ENCODE measurements at regions not wholly inside any gene's neighbourhood (a gene's known extent, or its start where the extent isn't known, plus 50 kb on each side); places are given as distances from the start of the nearest gene placed in this dataset.

- peak; percentile 24 for DNase-seq (ENCODE audit: low read depth)
These were observed 92.1 kb upstream of the IL12B start for GRCh38 chr5:159422361-159422760.

DNA sequence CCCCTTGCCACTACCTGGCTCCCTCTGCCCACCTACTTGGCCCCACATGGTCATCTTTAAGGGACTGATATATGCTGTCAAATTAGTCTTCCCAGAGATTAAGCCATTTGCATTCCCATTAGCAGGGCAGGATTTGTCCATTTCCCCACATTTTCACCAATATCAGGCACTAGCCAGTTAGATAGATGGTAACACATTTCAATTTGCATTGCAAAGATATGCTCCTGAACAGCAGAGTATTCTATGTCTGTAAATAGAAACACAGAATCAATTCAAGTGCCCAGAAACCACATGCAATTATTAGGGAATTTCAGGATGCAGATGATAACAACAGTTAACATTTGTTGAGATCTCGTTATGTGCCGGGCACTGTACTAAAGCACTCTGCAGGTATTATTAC, 92.6 kb upstream of the IL12B start:
- no peak for DNase-seq (ENCODE audit: low read depth)

- no peak for DNase-seq (ENCODE audit: low read depth)
These were observed 93.8 kb upstream of the IL12B start for GRCh38 chr5:159424123-159424522.

DNA sequence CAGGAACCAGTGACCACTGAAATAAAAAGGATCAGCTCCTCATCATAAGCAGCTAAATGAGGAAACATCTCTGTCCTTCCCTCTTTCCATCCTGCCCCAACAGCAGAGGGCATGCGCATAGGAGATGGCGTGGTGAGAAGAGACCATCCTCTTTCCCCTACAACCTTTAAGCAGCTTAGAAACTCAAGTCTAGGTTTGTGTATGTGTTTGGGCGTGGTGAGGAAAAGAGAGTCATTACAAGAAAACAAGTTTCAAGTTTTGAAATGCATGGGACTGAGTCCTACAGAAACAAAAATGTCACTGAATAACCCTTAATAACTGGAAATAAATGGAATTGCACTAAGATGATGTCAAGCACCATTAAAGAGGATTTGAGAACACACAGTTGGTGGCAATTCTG, 96.4 kb upstream of the IL12B start:
- no peak for DNase-seq (ENCODE audit: low read depth)

- no peak for DNase-seq (ENCODE audit: low read depth)
These were observed 97.1 kb upstream of the IL12B start for GRCh38 chr5:159427180-159428012.

- no peak for DNase-seq (ENCODE audit: low read depth)
These were observed 100.2 kb upstream of the IL12B start for GRCh38 chr5:159430361-159431012.

DNA sequence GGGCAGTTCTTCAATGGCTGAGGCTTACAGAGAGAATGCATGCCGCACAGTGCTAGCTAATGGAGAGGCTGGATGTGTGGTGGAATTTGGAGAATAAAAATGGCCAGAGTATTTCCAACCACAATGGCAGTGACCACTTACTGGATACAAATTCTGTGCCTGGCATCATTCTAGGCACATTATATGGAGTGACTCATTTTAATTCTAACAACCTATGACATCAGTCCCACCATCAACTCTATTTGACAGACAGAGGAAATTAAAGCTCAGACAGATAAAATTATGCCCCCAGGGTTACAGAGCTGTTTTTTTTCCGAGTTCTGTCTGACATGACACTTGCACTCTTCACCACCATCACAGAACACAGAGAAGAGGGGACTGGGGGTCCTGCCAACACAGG, 105.6 kb upstream of the IL12B start:
- no peak for DNase-seq (ENCODE audit: low read depth)

DNA sequence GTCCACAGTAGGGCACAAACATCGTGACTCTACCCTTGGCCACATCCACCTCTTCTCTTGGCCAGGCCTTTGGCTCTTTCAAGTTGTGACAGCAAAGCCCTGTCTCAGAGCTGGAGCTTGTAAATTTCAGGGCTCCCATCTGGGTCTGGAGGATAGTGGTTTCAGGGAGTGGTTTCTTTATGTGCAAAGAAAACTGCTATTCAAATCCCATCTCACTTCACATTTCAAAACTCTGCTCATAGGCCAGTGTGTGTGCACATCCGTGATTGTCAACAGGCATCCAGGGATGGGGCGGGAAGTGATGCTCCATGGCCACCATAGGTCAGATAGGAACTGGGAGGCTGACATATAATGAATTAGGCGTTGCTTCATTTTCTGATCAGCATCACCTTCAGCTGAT, 107.8 kb upstream of the IL12B start:
- no peak for DNase-seq (ENCODE audit: low read depth)

- DNase-seq (ENCODE audit: low read depth): no peak
These were observed 108.7 kb upstream of the IL12B start for GRCh38 chr5:159439002-159439401.

GRCh38 chr5:159440235-159440634, 109.9 kb upstream of the IL12B start:
- DNase-seq (ENCODE audit: low read depth): no peak

DNA sequence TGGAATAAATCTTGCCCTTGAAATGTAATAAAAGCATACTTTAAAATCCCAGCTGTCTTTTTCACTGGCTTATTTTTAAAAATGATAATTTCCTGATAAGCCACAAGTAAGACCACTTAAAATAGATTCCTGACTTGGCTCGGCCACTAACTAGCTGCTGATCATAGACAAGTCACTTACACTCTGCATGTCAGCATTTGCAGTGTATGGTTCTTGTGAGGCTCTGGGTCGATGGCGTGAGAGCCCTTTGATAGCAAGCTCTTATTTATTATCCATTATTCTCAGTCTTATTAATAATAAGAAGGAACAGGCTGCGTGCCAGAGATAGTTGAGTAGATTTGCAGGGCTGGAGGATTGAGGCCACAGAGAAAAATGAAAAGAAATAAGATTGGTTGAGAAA, 110.7 kb upstream of the IL12B start:
- no peak for DNase-seq (ENCODE audit: low read depth)

- DNase-seq (ENCODE audit: low read depth): peak; percentile 41
These were observed 111.2 kb upstream of the IL12B start for GRCh38 chr5:159441441-159441840.

DNA sequence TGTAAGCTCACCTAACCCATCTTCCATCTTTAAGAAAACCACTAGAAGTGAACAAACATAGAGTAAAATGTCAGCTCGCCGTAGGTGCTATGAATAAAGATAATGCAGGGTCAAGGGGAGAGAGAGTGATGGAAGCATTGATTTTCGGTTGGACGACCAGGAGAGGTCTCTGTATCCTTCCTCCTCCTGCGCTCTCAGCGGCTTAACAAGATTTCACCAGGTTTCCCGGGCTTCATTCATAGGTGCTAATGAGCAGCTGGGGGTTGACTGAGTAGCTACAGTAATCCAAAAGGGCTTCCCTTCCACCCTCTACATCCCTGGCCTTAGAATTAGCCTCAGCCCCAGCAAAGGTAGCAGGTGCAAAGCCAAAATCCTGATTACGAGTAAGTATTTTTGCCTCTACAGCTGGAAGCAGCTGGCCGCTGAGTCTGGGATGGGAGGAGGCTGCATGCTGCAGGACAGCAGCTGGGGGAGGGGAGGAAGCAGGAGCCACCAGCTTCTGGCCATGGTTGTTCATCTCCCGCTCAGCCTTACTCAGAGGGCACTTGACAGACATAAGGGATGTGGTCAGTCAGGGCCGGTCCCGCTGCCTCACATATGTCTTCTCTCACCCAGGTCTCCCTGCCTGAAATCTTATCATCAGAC, 112.0 kb upstream of the IL12B start:
- DNase-seq (ENCODE audit: low read depth): no peak

GRCh38 chr5:159444441-159445082, 114.3 kb upstream of the IL12B start:
- DNase-seq (ENCODE audit: low read depth): peak; percentile 74

- no peak for DNase-seq (ENCODE audit: low read depth)
These were observed 116.8 kb upstream of the IL12B start for GRCh38 chr5:159447116-159447515.

GRCh38 chr5:159448841-159449407, 118.6 kb upstream of the IL12B start:
- no peak for DNase-seq (ENCODE audit: low read depth)

- DNase-seq (ENCODE audit: low read depth): peak; percentile 83
These were observed 119.6 kb upstream of the IL12B start for GRCh38 chr5:159449925-159450324.

DNA sequence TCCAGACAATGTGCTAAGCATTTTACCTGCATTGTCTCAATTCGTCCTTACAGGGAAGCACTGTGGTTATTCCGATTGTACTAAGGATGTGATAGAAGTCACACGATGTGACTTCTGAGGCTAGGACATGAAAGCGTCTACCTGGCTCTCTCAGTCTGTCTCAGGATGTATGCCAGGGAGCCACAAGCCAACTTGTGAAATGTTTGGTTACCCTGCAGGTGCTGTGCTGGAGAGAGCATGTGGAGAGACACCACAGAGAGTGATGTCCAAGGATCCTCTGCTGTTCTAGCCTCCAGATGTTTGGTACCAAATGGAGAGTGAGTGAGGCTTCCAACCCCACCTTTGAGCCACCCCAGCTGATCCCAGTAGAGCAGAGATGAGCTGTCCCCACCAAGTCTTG, 120.1 kb upstream of the IL12B start:
- DNase-seq (ENCODE audit: low read depth): no peak

DNA sequence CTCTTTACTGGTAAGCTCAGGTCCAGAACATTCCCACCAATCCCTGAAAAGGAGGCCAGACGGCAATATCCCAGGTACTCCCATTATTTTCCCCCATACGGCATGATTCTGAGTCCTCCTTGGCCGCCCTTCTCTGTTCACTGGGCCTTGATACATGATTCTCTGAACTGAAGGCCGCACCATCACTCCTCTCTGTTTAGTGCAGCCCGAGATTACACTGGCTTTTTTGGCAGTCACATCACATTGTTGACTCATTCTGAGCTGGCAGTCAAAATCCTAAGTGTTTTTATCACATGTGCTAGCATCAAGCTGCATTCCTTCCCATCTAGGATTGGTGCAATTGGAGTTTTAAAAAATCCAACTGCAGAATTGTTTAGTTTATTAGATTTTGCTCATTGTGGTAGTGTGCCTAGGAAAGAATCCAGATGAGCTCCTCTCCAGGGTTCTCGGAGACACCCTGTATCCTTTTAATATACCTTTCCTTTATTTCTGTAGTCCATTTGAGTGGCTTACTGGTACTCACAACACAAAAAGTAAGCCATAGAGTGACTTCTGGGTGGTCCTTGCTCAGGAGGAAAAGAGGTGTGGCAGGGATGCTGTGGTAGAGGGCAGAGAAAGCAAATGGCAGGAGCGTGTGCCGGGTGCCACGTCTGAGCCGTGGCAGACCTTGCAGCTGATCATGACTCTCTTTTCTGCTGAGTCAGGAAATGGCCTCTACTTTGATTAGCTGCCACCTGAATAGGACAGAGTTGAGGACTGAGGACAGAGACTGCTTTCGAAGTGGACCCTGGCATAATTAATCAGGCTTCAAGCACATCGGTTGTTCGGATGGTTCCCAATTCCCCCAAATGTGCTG, 121.1 kb upstream of the IL12B start:
- DNase-seq (ENCODE audit: low read depth): peak; percentile 95

DNA sequence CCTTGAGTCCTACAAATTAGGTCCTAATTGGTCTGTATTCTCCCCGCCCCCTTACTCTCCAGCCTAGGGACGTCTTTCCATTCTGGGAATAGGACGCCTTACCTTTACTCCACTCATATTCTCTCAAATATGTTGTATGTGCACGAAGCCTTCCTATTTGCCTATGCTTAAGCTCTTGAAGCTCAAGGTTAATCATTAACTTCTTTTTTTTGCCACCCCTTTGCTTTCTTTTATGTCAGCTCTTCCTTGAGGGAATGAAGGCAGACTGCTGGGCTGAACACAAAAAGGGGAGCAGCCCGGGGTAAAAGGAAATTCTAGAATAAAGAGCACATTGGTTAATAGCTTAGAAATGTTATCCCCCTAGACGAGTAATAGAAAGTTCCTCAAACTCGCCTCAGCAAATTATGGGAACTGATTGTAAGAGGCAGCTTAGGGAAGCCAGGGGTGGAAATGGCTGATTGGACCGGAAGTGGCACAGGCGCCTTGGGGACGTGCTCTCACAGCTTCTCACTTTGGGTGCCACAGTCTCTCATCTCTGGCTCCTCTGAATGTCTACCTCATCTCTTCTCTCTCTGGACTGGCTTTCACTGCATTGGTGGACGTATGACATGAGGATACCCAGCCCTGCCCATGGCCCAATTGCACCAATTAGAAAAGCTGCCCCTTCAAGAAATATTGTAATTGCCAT, 122.3 kb upstream of the IL12B start:
- no peak for DNase-seq (ENCODE audit: low read depth)

DNA sequence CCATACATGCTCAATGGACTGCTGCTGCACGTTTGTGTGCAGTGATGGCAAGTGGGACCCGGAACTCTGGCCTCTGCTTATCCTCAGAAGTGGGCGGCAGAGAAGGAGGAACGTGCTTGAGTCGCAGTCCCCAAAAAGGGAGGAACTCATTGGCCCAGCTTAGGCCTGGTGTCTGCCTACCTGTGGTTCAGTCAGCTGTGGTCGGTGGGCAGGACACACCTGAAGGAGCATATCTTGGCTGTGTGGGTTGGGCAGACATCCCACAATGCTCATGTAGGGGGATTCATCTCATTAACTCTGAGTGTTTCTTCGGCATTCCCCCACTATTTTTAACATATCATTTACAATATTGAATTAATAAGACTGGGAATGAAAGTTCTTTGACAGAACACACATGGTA, 122.9 kb upstream of the IL12B start:
- no peak for DNase-seq (ENCODE audit: low read depth)

Data from M059J (cell line).